ENCODE measurements at regions not wholly inside any gene's neighbourhood (a gene's known extent, or its start where the extent isn't known, plus 50 kb on each side); places are given as distances from the start of the nearest gene placed in this dataset.

DNA sequence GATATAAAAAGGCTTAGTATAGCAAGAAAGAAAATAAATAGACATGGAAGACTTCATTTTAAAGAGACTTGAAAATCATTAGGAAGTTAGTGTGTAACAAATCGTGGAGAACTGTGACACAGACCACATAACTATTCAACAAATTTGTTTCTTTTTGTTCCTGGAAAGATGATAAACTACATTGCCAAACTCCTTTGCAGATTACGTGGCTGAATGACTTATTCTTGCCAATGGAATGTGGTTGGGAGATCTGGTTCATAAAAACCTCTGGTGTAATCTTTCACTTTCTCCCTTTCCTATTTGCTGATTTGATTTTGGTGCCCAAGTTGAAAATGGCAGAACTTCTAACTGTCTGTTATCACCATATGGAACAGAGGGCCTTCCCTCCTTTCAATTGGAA is 328.9 kb upstream of the MEF2C start:
- TF ChIP-seq PPARA (CRISPR knock-in tag; IDR thresholded peaks at IDR 0.05; ENCODE audit: borderline replicate concordance) (no peak), TOX (CRISPR knock-in tag; IDR thresholded peaks at IDR 0.05; ENCODE audit: borderline replicate concordance) (no peak)
- TF ChIP-seq, protein P1, sequence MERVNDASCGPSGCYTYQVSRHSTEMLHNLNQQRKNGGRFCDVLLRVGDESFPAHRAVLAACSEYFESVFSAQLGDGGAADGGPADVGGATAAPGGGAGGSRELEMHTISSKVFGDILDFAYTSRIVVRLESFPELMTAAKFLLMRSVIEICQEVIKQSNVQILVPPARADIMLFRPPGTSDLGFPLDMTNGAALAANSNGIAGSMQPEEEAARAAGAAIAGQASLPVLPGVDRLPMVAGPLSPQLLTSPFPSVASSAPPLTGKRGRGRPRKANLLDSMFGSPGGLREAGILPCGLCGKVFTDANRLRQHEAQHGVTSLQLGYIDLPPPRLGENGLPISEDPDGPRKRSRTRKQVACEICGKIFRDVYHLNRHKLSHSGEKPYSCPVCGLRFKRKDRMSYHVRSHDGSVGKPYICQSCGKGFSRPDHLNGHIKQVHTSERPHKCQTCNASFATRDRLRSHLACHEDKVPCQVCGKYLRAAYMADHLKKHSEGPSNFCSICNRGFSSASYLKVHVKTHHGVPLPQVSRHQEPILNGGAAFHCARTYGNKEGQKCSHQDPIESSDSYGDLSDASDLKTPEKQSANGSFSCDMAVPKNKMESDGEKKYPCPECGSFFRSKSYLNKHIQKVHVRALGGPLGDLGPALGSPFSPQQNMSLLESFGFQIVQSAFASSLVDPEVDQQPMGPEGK (CRISPR knock-in tag; IDR thresholded peaks at IDR 0.05; ENCODE audit: borderline replicate concordance): no peak
